NCI-H1092 treated with DMSO at 0.1 percent for 48 hours (cell line): ENCODE measurements at regions not wholly inside any gene's neighbourhood (a gene's known extent, or its start where the extent isn't known, plus 50 kb on each side); places are given as distances from the start of the nearest gene placed in this dataset.

ENCODE experiments used
- DNase-seq: peaks from one replicate; lab custom pipeline; 2025; lab: John Stamatoyannopoulos, UW

- no peak for DNase-seq
Measured at GRCh38 chr16:9186061-9186460, 94.6 kb downstream of the HAPSTR1 start.

GRCh38 chr16:9188721-9189120, 97.3 kb downstream of the HAPSTR1 start:
- no peak for DNase-seq

- DNase-seq = no peak
Measured at GRCh38 chr16:9191274-9191850, 99.9 kb downstream of the HAPSTR1 start.

- no peak for DNase-seq
Measured at GRCh38 chr16:9192746-9193145, 101.3 kb downstream of the HAPSTR1 start.

- DNase-seq = no peak
Measured at GRCh38 chr16:9195287-9195686, 103.8 kb downstream of the HAPSTR1 start.

GRCh38 chr16:9197957-9198661, 106.7 kb downstream of the HAPSTR1 start:
- DNase-seq = no peak

GRCh38 chr16:9199311-9199710, 107.9 kb downstream of the HAPSTR1 start:
- no peak for DNase-seq

- DNase-seq = no peak
Measured at GRCh38 chr16:9199751-9200150, 108.3 kb downstream of the HAPSTR1 start.

- no peak for DNase-seq
Measured at GRCh38 chr16:9203956-9204355, 112.5 kb downstream of the HAPSTR1 start.

GRCh38 chr16:9205661-9206060, 114.2 kb downstream of the HAPSTR1 start:
- DNase-seq = no peak

GRCh38 chr16:9206156-9206555, 114.7 kb downstream of the HAPSTR1 start:
- no peak for DNase-seq

GRCh38 chr16:9212621-9213020, 121.2 kb downstream of the HAPSTR1 start:
- DNase-seq = no peak

GRCh38 chr16:9219813-9220212, 128.4 kb downstream of the HAPSTR1 start:
- no peak for DNase-seq

- DNase-seq = no peak
Measured at GRCh38 chr16:9225527-9226316, 134.3 kb downstream of the HAPSTR1 start.

- DNase-seq = no peak
Measured at GRCh38 chr16:9226924-9227323, 135.5 kb downstream of the HAPSTR1 start.

- no peak for DNase-seq
Measured at GRCh38 chr16:9231039-9231438, 139.6 kb downstream of the HAPSTR1 start.

- DNase-seq = no peak
Measured at GRCh38 chr16:9232102-9232770, 140.8 kb downstream of the HAPSTR1 start.

- no peak for DNase-seq
Measured at GRCh38 chr16:9235867-9236266, 144.4 kb downstream of the HAPSTR1 start.

GRCh38 chr16:9236319-9236718, 144.9 kb downstream of the HAPSTR1 start:
- no peak for DNase-seq

GRCh38 chr16:9238346-9238745, 146.9 kb downstream of the HAPSTR1 start:
- no peak for DNase-seq

GRCh38 chr16:9241177-9241576, 149.7 kb downstream of the HAPSTR1 start:
- DNase-seq = no peak

- no peak for DNase-seq
Measured at GRCh38 chr16:9248162-9248561, 156.7 kb downstream of the HAPSTR1 start.

GRCh38 chr16:9249534-9249933, 158.1 kb downstream of the HAPSTR1 start:
- DNase-seq = no peak
